NCI-H1930 (cell line): ENCODE measurements at regions not wholly inside any gene's neighbourhood (a gene's known extent, or its start where the extent isn't known, plus 50 kb on each side); places are given as distances from the start of the nearest gene placed in this dataset.
"Not testable (repeated sequence)": the region's sequence is repeated elsewhere in the genome, so short reads cannot be mapped to it uniquely, and the experiment has no call there.

Experiments
- DNase-seq, 2 experiments: peaks; one replicate each; lab custom pipeline; 2025; lab: John Stamatoyannopoulos, UW

DNA sequence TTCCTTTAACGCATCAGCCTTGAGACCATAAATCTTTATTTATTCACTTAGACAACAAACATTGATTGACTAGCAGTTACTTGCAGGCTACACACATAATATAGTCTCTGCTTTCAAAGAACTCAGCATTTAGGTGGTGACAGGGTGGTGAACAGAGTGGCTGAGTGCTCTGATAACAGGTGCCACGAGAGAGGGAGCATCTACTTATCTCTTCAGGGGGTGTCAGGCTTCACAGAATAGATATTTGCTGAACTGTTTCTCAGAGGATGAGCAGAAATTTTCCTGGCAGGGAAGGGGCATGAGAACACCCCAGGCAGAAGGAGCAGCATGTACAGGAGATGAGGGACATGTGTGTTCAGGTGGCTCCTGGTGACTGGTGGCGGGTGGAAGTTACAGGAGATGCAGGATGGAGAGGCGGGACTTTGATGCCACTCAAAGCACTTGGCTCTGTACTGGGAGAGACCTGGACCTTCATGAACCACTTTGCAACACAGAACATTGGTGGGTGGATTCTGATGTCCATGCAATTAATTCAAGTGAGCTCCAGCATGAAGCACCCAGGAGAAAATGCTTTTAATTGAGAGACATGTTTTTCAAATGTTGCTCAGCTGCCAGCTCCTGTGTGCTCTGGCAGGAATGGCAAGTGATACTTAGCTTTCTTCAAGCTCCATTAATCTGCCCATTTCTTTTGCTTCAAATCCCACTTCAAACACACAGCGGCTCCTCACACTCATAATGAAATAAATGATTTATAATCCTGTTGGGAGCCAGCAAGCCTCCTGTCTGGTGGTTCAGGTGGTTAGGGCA lies 248.9 kb downstream of the MYCN start:
- DNase-seq: no peak

DNA sequence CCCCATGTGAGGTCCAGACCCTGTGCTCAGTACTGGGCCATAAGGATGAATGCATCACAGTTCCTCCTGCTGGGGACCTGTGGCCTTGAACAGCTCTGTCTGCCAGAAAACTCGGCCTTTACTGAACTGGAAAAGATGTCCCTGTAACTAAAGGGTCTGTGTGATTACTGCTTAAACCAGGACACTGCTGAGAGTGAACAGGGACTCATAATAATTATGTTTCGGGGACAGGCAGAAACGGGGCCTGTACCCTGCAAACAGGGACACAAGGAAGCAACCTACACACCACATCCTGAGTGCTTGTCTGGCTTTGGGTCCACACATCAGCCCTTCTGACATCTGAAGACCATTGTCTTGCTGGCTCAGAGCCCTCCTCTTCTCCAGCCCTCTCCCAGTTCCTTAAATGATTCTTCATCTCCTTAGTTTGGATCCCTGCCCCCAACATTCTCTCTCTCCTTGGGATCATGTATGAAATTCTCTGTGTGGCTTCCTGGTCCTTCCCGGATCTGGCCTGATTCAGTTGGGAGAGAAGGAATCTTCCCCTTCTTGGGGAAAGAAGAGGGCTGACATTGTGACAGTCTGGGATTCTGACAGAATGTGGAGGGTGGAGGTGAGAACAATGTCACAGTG lies 248.0 kb downstream of the MYCN start:
- no peak for DNase-seq

DNA sequence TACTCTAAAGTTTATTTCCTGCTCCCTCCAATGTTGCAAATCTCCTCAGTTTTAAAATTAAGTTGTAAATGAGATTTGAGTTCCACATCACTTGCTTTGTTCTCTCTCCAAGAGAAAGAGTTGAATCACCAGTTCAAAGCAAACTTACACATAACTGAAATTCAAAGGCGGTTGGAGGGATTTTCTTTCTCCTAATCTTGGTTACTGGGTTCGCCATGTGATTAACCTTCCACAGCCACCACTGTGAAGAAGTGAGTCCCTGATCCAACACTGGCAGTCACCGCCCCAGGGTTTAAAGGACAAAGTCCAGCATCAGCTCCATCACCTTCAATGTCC lies 247.1 kb downstream of the MYCN start:
- DNase-seq: no peak

DNA sequence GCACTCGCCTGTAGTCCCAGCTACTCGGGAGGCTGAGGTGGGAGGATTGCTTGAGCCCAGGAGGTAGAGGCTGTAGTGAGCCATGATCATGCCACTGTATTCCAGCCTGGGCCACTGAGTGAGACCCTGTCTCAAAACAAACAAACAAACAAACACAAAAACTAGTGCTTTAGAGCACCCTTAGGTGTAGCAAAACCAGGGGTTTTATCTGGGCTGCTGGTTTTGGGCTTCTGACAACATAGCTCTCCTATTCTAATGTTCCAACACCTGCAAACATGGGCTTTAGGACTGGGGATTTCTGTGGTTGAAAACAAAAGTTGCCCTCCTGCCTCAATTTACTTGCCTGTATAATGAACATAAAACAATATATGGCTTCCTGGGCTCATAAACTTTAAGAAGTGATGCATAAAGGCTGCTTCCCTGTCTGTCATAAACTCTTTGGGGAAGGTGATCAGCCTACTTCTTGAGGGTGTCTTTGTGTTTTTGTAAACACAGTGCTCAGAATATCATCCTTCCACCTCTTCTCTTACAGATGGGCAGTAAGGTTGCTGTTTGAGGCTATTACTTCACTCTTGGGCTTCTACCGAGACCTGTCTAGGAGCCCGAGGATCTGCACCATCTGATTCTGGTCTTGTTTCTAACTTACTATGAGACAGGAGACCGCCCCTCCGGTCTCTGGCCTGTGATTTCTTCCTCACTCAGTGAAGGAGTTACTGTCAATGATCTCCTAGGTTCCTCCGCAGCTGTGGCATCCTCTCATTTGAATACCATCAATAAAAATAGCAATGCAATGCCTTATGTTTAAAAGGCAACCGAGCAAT lies 246.5 kb downstream of the MYCN start:
- no peak for DNase-seq

DNA sequence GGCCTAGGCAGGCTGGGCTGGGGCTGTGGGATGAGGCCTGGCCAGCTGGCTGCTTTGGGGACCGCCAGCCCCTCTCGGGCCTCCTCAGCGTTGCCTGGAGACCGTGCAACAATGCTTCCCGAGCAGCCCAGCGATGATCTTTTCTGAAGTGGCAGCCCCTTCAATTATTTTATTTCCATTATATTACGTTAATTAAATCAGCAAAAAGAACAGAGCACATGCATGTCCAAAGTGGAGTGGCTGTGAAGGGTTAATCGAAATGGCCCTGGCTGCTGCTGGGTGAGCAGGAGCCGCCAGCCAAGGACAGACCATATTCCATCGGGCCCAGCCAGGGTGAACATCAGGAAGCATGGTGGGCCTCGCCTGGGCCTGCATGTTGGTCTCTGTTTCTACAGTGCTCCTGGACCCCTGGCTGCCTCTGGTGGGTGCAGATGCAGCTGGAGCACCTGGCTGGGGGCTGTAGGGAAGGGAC lies 245.5 kb downstream of the MYCN start:
- DNase-seq: no peak

DNA sequence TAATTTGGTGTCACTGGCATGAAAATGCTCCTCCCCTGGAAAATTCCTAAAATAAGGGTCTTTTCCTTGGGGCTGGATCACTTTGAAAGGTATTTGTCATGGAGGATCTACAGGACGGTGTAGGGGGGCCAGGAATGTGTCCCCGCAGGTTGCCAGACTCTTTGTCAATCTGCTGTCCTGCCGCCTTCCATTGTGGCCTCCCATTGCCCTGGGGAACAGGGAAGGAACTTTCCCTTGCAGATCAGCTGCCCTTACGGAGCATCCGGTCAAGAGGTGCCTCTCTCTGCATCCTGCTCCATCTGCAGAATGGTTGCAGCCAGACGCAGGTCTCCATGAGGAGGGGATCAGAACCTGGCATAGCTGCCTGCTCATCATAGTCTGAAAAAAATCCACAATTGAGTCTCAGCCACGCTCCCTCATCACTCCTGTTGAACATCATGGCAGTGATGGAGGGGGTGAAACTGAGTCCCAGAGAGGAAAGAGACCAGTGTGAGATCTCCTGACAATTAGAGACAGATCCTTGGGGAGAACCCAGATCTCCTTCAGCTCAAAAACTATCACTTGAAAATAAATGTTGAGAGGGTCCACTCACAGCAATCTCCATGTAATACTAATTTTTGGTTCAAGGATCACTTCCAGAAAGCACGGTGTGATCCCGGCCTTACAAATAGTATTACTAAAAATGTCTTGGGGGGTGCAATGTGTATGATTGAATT lies 244.8 kb downstream of the MYCN start:
- DNase-seq: no peak

DNA sequence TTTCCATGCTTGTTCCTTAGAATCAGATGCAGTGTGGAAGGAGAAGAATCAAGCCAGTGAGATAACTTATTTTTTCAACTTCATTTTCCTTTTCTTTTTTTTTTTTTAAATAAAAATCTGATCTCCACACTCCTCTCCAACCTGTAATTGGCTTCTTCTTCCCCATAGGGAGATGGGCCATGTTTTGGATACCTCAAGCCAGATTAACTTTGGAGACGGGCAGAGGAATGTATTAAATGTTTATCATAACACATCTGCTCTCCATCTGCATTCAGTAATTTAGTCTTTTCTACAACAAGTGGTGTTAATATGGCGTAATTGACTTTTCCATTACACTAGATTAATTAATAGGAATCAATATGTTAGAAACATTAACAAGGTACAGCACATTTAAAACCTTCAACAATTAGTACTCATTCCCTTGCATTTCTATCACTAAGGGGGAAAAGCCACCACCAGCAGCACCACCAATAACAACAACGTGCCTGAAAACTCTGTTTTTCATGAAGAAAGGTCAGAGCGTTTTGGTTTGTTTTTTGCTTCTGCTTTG lies 244.1 kb downstream of the MYCN start:
- DNase-seq: no peak

DNA sequence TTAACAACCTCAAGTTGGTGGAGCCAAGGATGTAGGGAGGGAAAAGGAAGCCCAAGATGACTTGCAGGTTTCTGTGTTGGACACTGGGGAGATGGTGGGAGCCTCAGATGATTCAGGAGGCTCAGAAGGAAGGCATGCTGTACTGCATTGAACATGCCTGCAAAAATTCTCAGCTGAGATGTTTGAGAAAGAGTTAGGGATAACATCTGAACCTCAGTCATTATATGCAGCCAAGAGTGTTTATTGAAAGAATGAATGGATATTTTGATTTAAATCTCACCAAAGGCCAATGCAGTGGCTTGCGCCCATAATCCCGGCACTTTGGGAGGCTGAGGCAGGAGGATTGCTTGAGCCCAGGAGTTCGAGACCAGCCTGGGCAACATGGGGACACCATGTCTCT lies 243.0 kb downstream of the MYCN start:
- no peak for DNase-seq

DNA sequence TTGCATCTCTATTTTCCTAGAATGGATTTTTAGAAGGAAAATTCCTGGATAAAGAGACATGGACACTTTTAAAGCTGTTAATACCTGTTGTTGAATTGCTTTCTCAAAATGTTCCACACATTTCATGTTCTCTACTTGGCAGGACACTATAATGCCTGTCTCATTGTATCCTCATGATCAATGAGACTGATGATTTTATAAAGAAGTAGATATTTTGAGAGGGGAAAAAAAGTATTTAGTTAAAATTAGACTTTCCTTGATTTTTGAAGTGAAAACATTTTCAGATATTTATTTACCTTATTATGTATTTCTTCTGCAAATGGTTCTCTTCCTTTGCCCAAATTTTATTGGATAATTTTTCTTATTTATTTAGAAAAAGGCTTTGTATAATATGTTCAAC lies 242.5 kb downstream of the MYCN start:
- DNase-seq: no peak

DNA sequence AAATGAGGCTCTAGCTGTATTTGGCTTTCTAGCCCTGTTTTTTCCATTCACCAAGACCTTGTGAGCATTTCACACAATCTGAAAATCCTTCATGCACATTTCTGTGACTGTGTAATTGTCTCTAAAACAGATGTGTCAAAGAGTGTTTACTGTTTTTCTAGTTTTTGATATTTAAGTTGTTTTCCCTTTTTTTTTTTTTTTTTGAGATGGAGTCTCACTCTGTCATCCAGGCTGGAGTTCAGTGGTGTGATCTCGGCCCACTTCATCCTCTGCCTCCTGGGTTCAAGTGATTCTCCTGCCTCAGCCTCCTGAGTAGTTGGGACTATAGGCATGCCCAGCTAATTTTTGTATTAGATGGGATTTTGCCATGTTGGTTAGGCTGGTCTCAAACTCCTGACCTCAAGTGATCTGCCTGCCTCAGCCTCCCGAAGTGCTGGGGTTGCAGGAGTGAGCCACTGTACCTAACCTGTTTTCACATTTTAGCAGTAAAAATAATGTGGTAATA lies 242.0 kb downstream of the MYCN start:
- DNase-seq: not testable (repeated sequence)

DNA sequence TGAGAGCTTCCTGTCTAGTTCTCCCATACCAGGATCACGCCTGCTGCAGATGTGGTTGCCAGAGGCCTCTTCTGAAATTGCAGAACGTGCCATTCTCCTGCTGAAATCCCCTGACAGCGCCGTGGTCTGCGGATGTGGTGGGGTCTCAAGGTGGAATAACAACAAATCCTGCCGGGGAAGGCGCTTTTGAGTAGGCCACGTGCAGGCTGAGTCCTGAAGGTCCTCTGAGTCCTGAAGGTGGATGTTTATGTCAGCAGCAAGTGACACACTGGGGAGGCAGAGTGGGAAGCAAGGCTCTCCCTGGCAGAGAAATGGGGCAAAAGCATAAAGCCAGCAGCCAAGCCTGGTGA lies 241.4 kb downstream of the MYCN start:
- no peak for DNase-seq

DNA sequence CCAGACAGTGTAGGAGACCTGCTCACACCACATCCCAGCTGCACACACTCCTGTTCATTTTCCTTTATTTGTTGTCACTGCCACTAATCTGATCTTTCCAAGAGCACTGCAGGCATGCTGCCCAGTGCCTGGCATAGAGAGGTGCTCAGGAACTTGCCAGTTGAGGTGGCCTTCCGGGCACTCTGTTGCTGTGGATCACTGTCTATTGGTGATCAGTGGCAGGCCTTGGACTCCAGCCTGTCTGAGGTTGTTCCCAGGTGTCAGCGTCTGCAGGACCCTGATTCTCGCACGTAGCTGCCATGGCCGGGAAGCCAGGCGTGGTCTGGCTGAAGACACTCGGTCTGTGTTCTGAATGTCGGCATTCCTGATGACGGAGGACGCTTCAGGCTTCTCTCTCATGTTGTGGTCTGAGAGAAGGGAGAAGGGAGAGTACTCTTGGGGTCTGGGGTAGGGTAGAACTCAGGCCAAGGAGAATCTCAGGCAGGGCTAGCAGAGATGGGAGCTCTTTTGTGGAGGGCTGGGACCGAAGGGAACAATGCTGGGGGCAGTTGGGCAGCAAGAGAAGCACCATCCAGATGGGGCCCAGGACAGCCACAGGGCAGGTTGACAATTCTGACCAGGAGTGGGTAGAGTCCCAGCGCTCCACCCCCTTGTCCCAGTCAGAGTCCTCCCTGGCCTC lies 240.9 kb downstream of the MYCN start:
- no peak for DNase-seq

DNA sequence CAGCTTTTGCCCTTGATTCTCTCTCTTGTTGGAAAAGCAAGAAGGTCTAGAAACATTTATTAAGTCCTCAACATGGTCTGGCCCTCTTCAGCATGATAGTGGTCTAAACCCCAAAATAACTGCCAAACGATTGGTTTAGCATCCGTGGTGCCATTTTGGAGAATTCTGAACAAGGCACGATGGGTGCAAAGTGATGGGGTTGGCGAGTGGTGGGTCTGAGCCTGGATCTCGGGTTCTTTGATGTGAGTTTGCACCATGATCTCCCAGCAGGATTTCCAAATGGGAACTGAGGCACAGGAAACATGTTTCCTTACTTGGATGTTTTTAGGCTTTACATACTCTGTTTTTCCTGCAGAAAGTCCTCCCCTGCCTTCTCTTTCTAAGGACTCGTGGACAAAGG lies 240.3 kb downstream of the MYCN start:
- no peak for DNase-seq

DNA sequence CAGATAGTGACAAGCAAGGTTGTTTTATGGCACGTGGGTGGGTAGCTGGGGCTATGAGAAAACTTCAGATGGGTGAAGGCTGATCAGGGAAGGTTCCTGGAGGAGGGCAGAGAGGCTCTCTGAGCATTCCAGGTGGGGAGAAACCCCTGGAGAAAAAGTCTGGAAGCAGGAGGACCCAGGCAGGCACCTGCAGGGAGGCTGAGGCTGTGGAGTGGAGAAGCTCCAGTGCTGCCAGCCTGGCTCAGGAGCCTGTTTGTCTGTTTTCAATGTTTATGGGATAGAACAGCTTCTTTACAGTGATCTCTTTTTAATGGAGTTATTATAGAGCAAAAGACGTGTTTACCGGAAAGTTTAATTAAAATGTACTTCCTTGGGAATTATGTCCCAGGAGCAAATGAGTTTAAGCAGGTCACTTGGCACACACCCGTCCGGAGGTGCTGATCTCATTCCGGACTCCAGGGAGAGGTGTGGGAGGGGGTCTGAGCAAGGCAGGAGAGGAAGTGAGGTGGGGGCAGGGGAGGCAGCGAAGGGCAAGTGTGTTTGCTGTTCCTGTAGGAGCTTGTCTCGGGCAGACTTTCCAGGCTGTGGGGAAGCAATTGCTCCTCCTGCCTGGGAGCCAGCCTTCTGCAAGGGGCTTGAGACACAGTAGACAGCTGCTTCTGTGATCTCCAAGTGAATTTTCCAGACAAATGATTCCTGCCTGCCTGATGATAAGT lies 239.5 kb downstream of the MYCN start:
- DNase-seq: no peak

DNA sequence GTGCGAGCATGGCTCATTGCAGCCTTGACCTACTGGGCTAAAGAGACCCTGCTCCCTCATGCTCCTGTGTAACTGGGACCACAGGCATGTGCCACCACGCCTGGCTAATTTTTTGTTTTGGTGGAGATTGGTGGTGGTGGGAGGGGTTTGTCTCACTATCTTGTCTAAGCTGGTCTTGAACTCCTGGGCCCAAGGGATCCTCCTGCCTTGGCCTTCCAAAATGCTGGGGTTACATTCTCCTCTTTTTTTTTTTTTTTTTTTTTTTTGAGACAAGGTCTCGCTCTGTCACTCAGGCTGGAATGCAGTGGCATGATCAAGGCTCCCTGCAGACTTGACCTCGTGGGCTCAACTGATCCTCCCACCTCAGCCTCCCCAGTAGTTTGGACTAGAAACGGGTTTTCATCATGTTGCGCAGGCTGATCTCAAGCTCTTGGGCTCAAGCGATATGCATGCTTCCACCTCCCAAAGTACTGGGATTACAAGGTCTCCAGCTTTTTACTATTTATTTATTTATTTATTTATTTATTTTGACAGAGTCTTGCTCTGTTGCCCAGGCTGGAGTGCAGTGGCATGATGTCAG lies 238.3 kb downstream of the MYCN start:
- DNase-seq: no peak

DNA sequence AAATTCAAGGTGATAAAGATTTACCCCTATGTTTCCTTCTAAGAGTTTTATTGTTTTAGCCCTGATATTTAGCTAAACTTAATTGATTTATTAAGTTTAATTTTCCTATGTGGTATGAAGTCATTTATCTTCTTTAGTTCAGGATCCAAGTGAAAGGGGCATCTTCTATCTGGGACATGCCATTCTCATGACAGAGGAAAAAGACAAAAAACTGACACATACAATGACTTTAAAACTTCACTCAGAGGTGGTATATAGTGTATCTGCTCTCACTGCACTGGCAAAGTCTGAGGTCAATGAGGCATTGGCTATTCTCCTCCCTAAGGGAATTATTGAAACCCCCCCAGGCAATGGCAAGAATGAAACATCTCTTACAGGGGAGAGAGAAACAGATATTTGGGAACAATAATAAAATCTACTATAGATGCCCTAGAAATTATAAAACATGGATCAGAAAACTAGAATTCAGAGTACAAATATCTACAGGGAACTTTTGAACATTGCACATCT lies 237.4 kb downstream of the MYCN start:
- DNase-seq: no peak

DNA sequence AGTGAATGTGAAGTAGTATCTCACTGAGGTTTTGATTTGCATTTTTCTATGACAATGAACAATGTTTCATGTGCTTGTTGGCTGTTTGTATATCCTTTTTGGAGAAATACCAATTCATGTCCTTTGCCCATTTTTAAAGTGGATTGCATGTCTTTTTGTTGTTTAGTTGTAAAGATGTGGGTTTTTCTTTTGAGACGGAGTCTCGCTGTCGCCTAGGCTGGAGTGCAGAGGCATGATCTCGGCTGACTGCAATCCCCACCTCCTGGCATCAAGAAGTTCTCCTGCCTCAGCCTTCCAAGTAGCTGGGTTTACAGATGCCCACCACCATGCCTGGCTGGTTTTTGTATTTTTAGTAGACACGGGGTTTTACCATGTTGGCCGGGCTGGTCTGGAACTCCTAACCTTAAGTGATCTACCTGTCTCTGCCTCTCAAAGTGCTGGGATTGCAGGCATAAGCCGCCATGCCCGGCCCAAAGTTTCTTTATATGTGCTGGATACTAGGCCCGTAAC lies 236.7 kb downstream of the MYCN start:
- DNase-seq: no peak

DNA sequence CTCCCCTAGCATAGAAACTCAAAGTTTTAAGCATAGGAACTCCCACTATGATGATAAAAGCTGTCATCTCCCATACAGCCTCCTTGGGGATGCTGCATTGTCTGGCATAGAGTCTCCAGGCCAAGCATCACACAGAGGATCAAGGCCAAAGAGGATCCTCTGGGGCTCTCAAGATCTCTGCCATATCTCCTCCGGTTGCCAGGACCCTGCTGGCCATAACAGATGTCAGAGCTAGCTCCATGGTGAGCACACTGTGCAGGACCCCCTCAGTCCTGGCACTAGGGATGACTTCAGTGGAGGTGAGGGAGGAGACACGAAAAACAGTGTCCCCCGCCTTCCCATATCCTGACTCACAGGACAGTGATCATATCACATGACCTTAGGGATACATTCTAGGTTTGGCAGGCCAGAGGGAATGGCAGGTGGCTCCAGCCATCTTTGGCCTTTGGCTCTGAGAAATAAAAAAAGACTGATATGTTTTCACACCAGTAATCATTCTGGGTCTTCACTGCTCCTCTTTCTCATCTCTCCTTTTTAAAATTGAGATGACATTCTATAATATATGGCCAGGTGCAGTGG lies 235.0 kb downstream of the MYCN start:
- DNase-seq: no peak

DNA sequence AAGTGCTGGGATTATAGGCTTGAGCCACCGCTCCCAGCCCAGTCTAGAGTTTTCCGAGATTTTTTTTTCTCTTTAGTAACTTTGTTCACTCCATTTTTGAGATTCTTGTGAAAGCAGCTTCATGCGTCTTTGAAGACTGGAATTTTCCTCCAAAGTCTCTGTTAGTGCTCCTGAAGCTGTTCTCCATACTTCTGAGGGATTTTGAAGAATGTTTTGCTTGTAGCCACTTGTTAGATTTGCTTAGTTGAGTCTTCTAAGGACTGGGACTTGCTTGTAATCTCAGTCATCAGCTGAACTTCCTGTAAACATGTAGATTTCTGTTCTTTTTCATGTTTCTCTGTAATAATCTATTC lies 234.3 kb downstream of the MYCN start:
- no peak for DNase-seq
